GM23338 (cell line): ENCODE measurements at regions not wholly inside any gene's neighbourhood (a gene's known extent, or its start where the extent isn't known, plus 50 kb on each side); places are given as distances from the start of the nearest gene placed in this dataset.

Experiments used
- CREB1 ChIP-seq: fragments of 250-450 bp; sonication (Bioruptor Pico); IDR thresholded peaks from 2 replicates; pipeline ENCODE4 v1.5.0; 2020; ENCODE audit warnings: low read depth, mild to moderate bottlenecking, moderate library complexity
- EZH2 ChIP-seq: fragments of 200-600 bp; sonication (generic); IDR thresholded peaks from one replicate; pipeline ENCODE4 v1.8.0; 2017; ENCODE audit warnings: antibody characterized with exemption, mild to moderate bottlenecking, low read depth; ENCODE audit not compliant: unreplicated experiment
- EZH2phosphoT487 ChIP-seq: fragments of 200-600 bp; sonication (generic); IDR thresholded peaks from one replicate; pipeline ENCODE4 v1.8.1; 2018; ENCODE audit warnings: antibody characterized with exemption; ENCODE audit not compliant: unreplicated experiment
- JUNB ChIP-seq: IDR thresholded peaks from one replicate; pipeline ENCODE4 v1.6.1; 2016; ENCODE audit warnings: antibody characterized with exemption; ENCODE audit not compliant: unreplicated experiment
- NANOG ChIP-seq: IDR thresholded peaks from 2 replicates; pipeline ENCODE4 v1.6.1; 2016; ENCODE audit warnings: antibody characterized with exemption, borderline replicate concordance
- POLR2AphosphoS5 ChIP-seq: IDR thresholded peaks from 2 replicates; pipeline ENCODE4 v1.6.1; 2016; ENCODE audit warnings: antibody characterized with exemption, low read depth
- ZNF114 ChIP-seq: fragments of 250-450 bp; sonication (Bioruptor Pico); IDR thresholded peaks from 2 replicates; pipeline ENCODE4 v1.5.0; 2020; ENCODE audit warnings: mild to moderate bottlenecking, moderate library complexity
- TF ChIP-seq, protein P1 (sequence below), 2 experiments: fragments of 200-600 bp in 1 of 2; sonication (generic) in 1 of 2; conservative IDR thresholded peaks; 2 replicates each; pipeline versions ENCODE4 v1.5.1 to v1.6.1; 2016 to 2017; ENCODE audit warnings: antibody characterized with exemption in 2 of 2, low read depth in 2 of 2, mild to moderate bottlenecking in 2 of 2, moderate library complexity in 1 of 2
- TF ChIP-seq, protein P2 (sequence below): IDR thresholded peaks from one replicate; pipeline ENCODE4 v1.6.1; 2018; ENCODE audit warnings: antibody characterized with exemption; ENCODE audit not compliant: unreplicated experiment
- TF ChIP-seq, protein P3 (sequence below): IDR thresholded peaks from 2 replicates; pipeline ENCODE4 v1.6.1; 2016; ENCODE audit warnings: antibody characterized with exemption
- TF ChIP-seq, protein P4 (sequence below): fragments of 250-450 bp; sonication (Bioruptor Pico); IDR thresholded peaks from 2 replicates; pipeline ENCODE4 v1.5.0; 2020; ENCODE audit warnings: mild to moderate bottlenecking, moderate library complexity

DNA sequence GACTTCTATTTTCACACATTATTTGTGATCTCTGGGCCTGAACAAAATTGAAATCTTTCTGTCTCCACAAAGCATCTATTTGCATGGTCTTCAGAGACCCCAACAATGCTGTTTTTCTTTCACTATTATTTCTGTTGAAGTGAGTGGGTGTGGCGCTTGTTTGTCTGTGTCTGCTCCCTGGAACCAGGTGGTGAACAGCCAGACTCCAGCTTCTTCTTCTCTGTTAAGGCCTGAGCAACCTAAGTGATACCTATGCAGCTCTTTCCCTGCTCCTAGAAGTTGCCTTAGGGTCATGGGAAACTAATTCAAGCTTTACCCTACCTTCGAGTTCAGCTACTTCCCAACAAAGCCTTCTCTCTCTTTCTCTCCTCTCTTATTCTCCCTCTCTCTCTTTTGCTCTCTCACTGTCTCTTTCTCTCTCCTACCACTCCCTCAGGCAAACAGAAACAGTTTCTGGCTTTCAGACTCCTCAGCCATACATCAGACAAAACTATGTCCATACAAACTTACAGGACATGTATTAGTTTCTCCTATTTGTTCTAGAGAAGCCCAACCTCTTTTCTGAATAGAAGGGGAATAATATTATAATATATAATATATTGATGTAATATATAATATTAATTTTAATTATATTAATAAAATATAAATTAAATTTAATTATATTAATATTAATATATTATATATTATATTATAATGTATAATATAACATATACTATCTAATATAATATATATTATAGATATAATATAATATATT lies 552.5 kb downstream of the DSC3 start:
- TF ChIP-seq EZH2phosphoT487 (no peak), EZH2 (no peak), POLR2AphosphoS5 (no peak), CREB1 (CRISPR knock-in tag) (no peak), NANOG (no peak), JUNB (no peak), ZNF114 (CRISPR knock-in tag) (no peak)
- TF ChIP-seq, protein P1, sequence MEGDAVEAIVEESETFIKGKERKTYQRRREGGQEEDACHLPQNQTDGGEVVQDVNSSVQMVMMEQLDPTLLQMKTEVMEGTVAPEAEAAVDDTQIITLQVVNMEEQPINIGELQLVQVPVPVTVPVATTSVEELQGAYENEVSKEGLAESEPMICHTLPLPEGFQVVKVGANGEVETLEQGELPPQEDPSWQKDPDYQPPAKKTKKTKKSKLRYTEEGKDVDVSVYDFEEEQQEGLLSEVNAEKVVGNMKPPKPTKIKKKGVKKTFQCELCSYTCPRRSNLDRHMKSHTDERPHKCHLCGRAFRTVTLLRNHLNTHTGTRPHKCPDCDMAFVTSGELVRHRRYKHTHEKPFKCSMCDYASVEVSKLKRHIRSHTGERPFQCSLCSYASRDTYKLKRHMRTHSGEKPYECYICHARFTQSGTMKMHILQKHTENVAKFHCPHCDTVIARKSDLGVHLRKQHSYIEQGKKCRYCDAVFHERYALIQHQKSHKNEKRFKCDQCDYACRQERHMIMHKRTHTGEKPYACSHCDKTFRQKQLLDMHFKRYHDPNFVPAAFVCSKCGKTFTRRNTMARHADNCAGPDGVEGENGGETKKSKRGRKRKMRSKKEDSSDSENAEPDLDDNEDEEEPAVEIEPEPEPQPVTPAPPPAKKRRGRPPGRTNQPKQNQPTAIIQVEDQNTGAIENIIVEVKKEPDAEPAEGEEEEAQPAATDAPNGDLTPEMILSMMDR (conservative IDR thresholded peaks at IDR 0.05; ENCODE audit: low read depth in 2 of 2), result no peak
- TF ChIP-seq, protein P2, sequence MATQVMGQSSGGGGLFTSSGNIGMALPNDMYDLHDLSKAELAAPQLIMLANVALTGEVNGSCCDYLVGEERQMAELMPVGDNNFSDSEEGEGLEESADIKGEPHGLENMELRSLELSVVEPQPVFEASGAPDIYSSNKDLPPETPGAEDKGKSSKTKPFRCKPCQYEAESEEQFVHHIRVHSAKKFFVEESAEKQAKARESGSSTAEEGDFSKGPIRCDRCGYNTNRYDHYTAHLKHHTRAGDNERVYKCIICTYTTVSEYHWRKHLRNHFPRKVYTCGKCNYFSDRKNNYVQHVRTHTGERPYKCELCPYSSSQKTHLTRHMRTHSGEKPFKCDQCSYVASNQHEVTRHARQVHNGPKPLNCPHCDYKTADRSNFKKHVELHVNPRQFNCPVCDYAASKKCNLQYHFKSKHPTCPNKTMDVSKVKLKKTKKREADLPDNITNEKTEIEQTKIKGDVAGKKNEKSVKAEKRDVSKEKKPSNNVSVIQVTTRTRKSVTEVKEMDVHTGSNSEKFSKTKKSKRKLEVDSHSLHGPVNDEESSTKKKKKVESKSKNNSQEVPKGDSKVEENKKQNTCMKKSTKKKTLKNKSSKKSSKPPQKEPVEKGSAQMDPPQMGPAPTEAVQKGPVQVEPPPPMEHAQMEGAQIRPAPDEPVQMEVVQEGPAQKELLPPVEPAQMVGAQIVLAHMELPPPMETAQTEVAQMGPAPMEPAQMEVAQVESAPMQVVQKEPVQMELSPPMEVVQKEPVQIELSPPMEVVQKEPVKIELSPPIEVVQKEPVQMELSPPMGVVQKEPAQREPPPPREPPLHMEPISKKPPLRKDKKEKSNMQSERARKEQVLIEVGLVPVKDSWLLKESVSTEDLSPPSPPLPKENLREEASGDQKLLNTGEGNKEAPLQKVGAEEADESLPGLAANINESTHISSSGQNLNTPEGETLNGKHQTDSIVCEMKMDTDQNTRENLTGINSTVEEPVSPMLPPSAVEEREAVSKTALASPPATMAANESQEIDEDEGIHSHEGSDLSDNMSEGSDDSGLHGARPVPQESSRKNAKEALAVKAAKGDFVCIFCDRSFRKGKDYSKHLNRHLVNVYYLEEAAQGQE, result no peak
- TF ChIP-seq, protein P3, sequence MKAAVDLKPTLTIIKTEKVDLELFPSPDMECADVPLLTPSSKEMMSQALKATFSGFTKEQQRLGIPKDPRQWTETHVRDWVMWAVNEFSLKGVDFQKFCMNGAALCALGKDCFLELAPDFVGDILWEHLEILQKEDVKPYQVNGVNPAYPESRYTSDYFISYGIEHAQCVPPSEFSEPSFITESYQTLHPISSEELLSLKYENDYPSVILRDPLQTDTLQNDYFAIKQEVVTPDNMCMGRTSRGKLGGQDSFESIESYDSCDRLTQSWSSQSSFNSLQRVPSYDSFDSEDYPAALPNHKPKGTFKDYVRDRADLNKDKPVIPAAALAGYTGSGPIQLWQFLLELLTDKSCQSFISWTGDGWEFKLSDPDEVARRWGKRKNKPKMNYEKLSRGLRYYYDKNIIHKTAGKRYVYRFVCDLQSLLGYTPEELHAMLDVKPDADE, result no peak
- TF ChIP-seq, protein P4, sequence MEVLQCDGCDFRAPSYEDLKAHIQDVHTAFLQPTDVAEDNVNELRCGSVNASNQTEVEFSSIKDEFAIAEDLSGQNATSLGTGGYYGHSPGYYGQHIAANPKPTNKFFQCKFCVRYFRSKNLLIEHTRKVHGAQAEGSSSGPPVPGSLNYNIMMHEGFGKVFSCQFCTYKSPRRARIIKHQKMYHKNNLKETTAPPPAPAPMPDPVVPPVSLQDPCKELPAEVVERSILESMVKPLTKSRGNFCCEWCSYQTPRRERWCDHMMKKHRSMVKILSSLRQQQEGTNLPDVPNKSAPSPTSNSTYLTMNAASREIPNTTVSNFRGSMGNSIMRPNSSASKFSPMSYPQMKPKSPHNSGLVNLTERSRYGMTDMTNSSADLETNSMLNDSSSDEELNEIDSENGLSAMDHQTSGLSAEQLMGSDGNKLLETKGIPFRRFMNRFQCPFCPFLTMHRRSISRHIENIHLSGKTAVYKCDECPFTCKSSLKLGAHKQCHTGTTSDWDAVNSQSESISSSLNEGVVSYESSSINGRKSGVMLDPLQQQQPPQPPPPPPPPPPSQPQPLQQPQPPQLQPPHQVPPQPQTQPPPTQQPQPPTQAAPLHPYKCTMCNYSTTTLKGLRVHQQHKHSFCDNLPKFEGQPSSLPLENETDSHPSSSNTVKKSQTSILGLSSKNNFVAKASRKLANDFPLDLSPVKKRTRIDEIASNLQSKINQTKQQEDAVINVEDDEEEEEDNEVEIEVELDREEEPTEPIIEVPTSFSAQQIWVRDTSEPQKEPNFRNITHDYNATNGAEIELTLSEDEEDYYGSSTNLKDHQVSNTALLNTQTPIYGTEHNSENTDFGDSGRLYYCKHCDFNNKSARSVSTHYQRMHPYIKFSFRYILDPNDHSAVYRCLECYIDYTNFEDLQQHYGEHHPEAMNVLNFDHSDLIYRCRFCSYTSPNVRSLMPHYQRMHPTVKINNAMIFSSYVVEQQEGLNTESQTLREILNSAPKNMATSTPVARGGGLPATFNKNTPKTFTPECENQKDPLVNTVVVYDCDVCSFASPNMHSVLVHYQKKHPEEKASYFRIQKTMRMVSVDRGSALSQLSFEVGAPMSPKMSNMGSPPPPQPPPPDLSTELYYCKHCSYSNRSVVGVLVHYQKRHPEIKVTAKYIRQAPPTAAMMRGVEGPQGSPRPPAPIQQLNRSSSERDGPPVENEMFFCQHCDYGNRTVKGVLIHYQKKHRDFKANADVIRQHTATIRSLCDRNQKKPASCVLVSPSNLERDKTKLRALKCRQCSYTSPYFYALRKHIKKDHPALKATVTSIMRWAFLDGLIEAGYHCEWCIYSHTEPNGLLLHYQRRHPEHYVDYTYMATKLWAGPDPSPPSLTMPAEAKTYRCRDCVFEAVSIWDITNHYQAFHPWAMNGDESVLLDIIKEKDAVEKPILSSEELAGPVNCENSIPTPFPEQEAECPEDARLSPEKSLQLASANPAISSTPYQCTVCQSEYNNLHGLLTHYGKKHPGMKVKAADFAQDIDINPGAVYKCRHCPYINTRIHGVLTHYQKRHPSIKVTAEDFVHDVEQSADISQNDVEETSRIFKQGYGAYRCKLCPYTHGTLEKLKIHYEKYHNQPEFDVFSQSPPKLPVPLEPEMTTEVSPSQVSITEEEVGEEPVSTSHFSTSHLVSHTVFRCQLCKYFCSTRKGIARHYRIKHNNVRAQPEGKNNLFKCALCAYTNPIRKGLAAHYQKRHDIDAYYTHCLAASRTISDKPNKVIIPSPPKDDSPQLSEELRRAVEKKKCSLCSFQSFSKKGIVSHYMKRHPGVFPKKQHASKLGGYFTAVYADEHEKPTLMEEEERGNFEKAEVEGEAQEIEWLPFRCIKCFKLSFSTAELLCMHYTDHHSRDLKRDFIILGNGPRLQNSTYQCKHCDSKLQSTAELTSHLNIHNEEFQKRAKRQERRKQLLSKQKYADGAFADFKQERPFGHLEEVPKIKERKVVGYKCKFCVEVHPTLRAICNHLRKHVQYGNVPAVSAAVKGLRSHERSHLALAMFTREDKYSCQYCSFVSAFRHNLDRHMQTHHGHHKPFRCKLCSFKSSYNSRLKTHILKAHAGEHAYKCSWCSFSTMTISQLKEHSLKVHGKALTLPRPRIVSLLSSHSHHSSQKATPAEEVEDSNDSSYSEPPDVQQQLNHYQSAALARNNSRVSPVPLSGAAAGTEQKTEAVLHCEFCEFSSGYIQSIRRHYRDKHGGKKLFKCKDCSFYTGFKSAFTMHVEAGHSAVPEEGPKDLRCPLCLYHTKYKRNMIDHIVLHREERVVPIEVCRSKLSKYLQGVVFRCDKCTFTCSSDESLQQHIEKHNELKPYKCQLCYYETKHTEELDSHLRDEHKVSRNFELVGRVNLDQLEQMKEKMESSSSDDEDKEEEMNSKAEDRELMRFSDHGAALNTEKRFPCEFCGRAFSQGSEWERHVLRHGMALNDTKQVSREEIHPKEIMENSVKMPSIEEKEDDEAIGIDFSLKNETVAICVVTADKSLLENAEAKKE (CRISPR knock-in tag), result no peak
